GM23248 (cell line): ENCODE measurements at regions not wholly inside any gene's neighbourhood (a gene's known extent, or its start where the extent isn't known, plus 50 kb on each side); places are given as distances from the start of the nearest gene placed in this dataset.
A peak's percentile ranks its signal among the peaks of the same experiment; 100 is the strongest.

Experiments
- DNase-seq: peaks from one replicate; pipeline ENCODE4 v3.0.0-alpha.2; 2015
- H2AFZ ChIP-seq: fragments of 200-600 bp; sonication (generic); 2 replicates; pipeline ENCODE4 v1.6.1; 2016; ENCODE audit warnings: antibody characterized with exemption
- H3F3A ChIP-seq: fragments of 200-600 bp; sonication (generic); 2 replicates; pipeline ENCODE4 v1.6.1; 2016; ENCODE audit warnings: mild to moderate bottlenecking, antibody characterized with exemption, mixed run types; ENCODE audit not compliant: insufficient read depth
- H3K27ac ChIP-seq: fragments of 200-600 bp; sonication (generic); 2 replicates; pipeline ENCODE4 v1.5.1; 2016; ENCODE audit warnings: mild to moderate bottlenecking
- H3K27me3 ChIP-seq: fragments of 200-600 bp; sonication (generic); replicated peaks from 2 replicates; pipeline ENCODE4 v1.6.1; 2016; ENCODE audit warnings: mild to moderate bottlenecking; ENCODE audit not compliant: insufficient read depth
- H3K36me3 ChIP-seq: fragments of 200-600 bp; sonication (generic); 2 replicates; pipeline ENCODE4 v1.6.1; 2016; ENCODE audit warnings: low read depth, mild to moderate bottlenecking
- H3K4me1 ChIP-seq: fragments of 200-600 bp; sonication (generic); 2 replicates; pipeline ENCODE4 v1.6.1; 2016; ENCODE audit warnings: mild to moderate bottlenecking; ENCODE audit not compliant: insufficient read depth
- H3K4me2 ChIP-seq: fragments of 200-600 bp; sonication (generic); one replicate; pipeline ENCODE4 v1.6.1; 2016; ENCODE audit warnings: mild to moderate bottlenecking; ENCODE audit not compliant: unreplicated experiment
- H3K4me3 ChIP-seq: fragments of 200-600 bp; sonication (generic); 2 replicates; pipeline ENCODE4 v1.5.1; 2016; ENCODE audit warnings: mild to moderate bottlenecking
- H3K79me2 ChIP-seq: fragments of 200-600 bp; sonication (generic); 2 replicates; pipeline ENCODE4 v1.6.1; 2016; ENCODE audit warnings: mild to moderate bottlenecking; ENCODE audit not compliant: insufficient read depth
- H3K9ac ChIP-seq: fragments of 200-600 bp; sonication (generic); 2 replicates; pipeline ENCODE4 v1.6.1; 2016; ENCODE audit warnings: mild to moderate bottlenecking
- H3K9me2 ChIP-seq: fragments of 200-600 bp; sonication (generic); 2 replicates; pipeline ENCODE4 v1.6.1; 2016; ENCODE audit warnings: mixed run types, mild to moderate bottlenecking, moderate library complexity; ENCODE audit not compliant: insufficient read depth
- H3K9me3 ChIP-seq: fragments of 200-600 bp; sonication (generic); one replicate; pipeline ENCODE4 v1.6.1; 2017; ENCODE audit warnings: low read depth
- H4K20me1 ChIP-seq: fragments of 200-600 bp; sonication (generic); 2 replicates; pipeline ENCODE4 v1.6.0; 2016; ENCODE audit not compliant: insufficient read depth
- EZH2 ChIP-seq: fragments of 200-600 bp; sonication (generic); IDR thresholded peaks from 2 replicates; pipeline ENCODE4 v1.6.1; 2018; ENCODE audit warnings: antibody characterized with exemption, mild to moderate bottlenecking; ENCODE audit not compliant: insufficient read depth, poor library complexity, severe bottlenecking
- EZH2phosphoT487 ChIP-seq: fragments of 200-600 bp; sonication (generic); IDR thresholded peaks from 2 replicates; pipeline ENCODE4 v1.6.1; 2018; ENCODE audit warnings: antibody characterized with exemption, moderate library complexity, mild to moderate bottlenecking, low read depth; ENCODE audit not compliant: insufficient read depth
- WGBS, 2 experiments: methylation state at CpG; one replicate each; pipeline ENCODE4 v1.1.6; 2015 to 2017; ENCODE audit warnings: low lambda C conversion rate in 2 of 2, low coverage in 1 of 2; ENCODE audit errors: missing lambda C conversion rate in 2 of 2; 5-methylcytosine and 5-hydroxymethylcytosine counted together
- in situ Hi-C: fragments of 300-500 bp; cut with MboI; formaldehyde crosslinking; loops from 2 replicates; pipeline ENCODE4 v1.15.0; 2020

DNA sequence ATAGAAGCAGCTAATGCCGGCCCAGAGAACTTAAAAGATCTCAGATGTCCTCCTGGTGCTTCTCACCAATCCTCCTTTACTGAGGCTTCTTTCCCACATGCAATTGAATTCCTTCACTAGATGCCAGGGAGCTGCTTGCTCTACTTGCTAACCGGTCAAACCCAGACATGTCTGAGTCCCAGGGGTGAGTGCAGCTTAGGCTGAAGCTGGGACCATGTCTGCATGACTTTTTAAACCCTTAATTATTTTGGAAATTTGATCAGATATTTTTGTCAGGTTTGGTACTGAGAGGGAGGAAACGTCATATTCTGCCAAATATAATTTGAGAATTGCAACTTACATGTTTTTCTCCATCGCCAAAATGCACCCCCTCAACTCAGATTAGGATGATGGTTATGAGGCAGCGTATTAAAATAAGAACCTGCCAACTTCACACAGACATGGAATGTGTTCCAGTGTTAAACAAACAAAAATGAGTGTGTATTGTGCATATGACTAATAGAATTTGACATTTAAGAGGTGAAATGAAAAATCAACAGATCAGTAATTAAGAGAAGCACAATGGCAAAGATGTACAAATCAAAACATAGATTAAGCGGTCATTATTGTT, 529.5 kb downstream of the ETS1 start:
- Histone ChIP-seq H3K27me3 (no peaks in the 10 kb centered on the region), H3K9me3 (no peaks in the 10 kb centered on the region), H3K36me3 (no peaks in the 10 kb centered on the region), H2AFZ (no peak overlapping the region), H3K9me2 (no peaks in the 10 kb centered on the region), H3K79me2 (no peaks in the 10 kb centered on the region), H3F3A (peaks cover 30% of the 10 kb centered on the region), H3K4me2 (no peak overlapping the region), H3K4me1 (peaks cover 27% of the 10 kb centered on the region), H3K27ac (no peak overlapping the region), H3K9ac (no peak overlapping the region), H4K20me1 (no peaks in the 10 kb centered on the region), H3K4me3 (no peak overlapping the region)
- TF ChIP-seq EZH2: no peak
- TF ChIP-seq EZH2phosphoT487: no peak
- in situ Hi-C loops: no loop called here
- WGBS, 2 experiments: 81 to 85% methylated on average over 6 of the region's 6 CpGs
- no peak for DNase-seq

DNA sequence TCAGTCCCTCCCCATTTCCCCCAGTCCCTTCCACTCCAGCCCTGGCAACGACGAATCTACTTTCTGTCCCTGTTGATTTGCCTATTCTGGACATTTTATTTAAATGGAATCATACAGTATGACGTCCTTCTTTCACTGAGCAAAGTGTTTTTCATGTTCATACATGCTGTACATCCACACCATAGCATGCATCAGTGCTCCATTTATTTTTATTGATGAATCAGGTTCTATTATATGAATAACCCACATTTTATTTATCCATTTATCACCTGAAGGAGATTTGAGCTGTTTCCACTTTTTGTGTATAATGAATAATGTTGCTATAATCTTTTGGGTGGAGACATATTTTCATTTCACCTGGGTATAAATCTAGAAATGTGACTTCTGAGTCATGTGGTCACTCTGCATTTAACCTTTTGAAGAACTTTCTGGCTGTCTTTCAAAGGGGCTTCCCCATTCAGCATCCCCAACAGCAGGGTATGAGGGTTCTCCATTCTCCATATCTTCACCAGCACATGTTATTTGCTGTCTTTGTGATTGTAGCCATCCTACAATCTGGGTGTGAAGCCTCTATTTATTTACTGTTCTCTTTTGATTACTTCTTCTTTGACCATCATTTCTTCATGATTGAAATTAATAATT, 531.7 kb downstream of the ETS1 start:
- Histone ChIP-seq H3K9me3 (no peaks in the 10 kb centered on the region), H2AFZ (no peak overlapping the region), H3K36me3 (no peaks in the 10 kb centered on the region), H4K20me1 (no peaks in the 10 kb centered on the region), H3K27ac (no peak overlapping the region), H3K27me3 (no peaks in the 10 kb centered on the region), H3K4me1 (peaks cover 43% of the 10 kb centered on the region), H3F3A (peaks cover 38% of the 10 kb centered on the region), H3K79me2 (no peaks in the 10 kb centered on the region), H3K9ac (no peak overlapping the region), H3K4me3 (no peak overlapping the region), H3K4me2 (no peak overlapping the region), H3K9me2 (no peaks in the 10 kb centered on the region)
- no peak for DNase-seq
- in situ Hi-C loops: no loop called here
- WGBS, 2 experiments: 93 to 95% methylated on average over 3 of the region's 3 CpGs
- TF ChIP-seq EZH2 (no peak), EZH2phosphoT487 (no peak)

DNA sequence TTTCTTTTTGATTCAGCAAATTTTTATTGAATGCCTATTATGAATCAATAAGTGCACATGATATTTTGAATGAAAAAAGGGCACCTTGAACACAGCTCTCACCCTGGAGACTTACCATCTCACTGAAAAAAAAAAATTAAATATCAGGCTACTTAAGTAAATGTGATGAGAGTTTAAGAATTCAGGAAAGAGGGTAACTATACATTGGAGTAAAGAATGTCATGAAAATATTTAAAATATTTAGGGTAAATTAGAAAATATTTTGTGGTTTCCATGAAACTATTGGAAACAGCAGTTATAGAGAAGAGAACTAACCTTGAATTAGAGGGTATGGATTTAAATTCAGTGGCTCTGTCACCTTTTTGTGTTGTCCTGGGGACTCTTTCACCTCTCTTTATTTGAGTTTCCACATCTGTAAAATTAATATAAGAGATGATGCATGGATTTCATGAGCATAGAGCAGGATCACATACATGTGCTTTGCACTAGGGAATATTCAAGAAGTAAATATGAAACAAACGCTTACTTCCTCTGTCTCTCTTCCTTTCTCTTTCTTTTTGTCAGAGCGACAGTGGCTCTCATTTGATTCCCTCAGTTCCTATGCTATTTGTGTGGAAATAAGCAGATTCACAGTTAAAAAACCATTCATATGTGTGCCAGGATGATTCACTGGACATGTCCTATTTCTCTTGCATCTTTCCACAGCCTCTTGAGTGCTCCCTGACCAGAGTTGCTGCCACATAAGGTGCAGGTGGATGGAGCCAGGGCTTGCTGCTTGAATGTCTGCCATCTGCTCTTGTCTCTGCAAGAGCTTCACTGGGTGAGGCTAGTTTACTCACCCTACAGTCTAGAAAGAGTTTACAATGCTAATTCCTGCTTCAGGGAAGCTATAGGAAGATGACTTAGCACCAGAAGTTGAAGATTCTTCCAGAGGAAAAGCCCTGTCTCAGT, 533.1 kb downstream of the ETS1 start:
- Histone ChIP-seq H3K36me3 (no peaks in the 10 kb centered on the region), H3K9me3 (no peaks in the 10 kb centered on the region), H3K27ac (peak overlapping the region; percentile 74), H3F3A (peaks cover 38% of the 10 kb centered on the region), H3K4me2 (peak overlapping the region; percentile 75), H3K4me1 (peaks cover 43% of the 10 kb centered on the region), H3K27me3 (no peaks in the 10 kb centered on the region), H3K4me3 (no peak overlapping the region), H4K20me1 (no peaks in the 10 kb centered on the region), H3K9me2 (no peaks in the 10 kb centered on the region), H3K9ac (no peak overlapping the region), H2AFZ (no peak overlapping the region), H3K79me2 (no peaks in the 10 kb centered on the region)
- in situ Hi-C loops: no loop called here
- WGBS, 2 experiments: 93 to 96% methylated on average over 2 of the region's 2 CpGs
- DNase-seq: peak; percentile 79
- TF ChIP-seq EZH2 (no peak), EZH2phosphoT487 (no peak)

DNA sequence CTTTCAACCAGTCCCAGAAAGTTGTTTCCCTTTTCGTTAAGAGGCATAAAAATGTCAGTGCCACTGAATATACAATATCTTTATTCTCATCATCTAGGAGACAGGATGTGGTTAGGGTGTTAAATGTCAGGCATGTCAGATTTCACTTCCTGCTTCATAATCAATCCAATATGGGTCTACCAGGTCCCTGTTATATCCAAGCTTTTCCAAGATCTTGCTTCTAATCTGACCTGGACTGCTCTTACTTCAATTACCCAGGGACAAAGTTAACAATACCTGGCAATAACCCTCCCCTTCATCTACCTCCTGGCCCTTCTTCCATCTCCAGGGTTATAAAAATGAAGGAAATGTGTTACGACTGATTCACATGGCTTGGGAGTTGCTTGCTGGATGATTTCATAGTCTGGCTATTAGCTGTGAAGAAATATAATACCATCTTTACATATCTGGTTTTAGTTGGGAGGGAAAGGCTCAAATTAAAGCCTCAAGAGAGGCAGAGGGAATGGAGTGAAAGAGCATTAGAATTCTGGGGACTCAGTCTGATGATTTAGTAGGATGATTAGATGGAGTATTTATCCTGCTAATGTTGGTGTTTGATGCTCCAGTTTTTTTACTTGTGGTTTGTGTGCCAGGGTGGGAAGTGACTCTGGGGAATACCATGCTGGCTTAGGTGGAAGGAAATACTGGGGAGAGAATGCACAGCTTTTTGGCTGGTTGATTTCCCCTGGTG, 534.3 kb downstream of the ETS1 start:
- Histone ChIP-seq H3K9ac (no peak overlapping the region; the same call in 1 of the 2 replicates), H3K4me1 (peaks cover 43% of the 10 kb centered on the region), H2AFZ (0 out of 2 replicates have a peak overlapping the region, but pooled peaks have one; percentile 9), H3K27ac (peak overlapping the region; percentile 74), H3K27me3 (no peaks in the 10 kb centered on the region), H3K4me2 (peak overlapping the region; percentile 75), H3K36me3 (no peaks in the 10 kb centered on the region), H3F3A (peaks cover 38% of the 10 kb centered on the region), H3K4me3 (peak overlapping the region; percentile 22; the same call in 1 of the 2 replicates), H3K9me2 (no peaks in the 10 kb centered on the region), H3K79me2 (no peaks in the 10 kb centered on the region), H3K9me3 (no peaks in the 10 kb centered on the region), H4K20me1 (no peaks in the 10 kb centered on the region)
- in situ Hi-C loops: no loop called here
- peak; percentile 89 for DNase-seq
- WGBS, 2 experiments: 0 to 9% methylated on average over 2 of the region's 2 CpGs
- TF ChIP-seq EZH2 (no peak), EZH2phosphoT487 (peak; percentile 100)
